GM10266 (cell line): ENCODE measurements at regions not wholly inside any gene's neighbourhood (a gene's known extent, or its start where the extent isn't known, plus 50 kb on each side); places are given as distances from the start of the nearest gene placed in this dataset.

Experiments
- DNase-seq: peaks from one replicate; pipeline ENCODE4 v3.0.0; 2012; ENCODE audit errors: extremely low spot score
- TF ChIP-seq, protein P1 (sequence below): IDR thresholded peaks from 2 replicates; pipeline ENCODE4 v1.5.1; 2012; ENCODE audit warnings: mild to moderate bottlenecking, low read depth; ENCODE audit not compliant: control insufficient read depth, insufficient read depth; ENCODE audit errors: missing control alignments

DNA sequence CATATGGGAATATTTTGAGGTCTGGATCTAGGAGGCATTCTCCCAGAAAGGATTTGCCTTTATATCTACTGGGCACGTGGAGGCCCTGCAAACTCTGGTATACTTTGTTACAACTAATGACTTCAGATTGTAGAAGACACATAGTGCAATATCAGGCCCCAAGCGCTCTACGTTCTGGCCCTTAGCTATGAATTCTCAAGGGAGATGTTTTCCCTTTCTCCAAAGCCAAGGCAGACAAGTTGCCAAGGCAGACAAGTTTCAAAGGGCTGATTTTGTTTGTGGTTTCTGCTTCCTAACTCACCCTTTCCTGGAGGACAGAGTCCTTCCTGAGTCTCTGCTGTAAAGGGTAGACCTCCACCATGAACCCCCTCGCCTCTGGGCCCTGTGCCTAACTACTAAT lies 99.4 kb upstream of the CTTNBP2 start:
- TF ChIP-seq, protein P1, sequence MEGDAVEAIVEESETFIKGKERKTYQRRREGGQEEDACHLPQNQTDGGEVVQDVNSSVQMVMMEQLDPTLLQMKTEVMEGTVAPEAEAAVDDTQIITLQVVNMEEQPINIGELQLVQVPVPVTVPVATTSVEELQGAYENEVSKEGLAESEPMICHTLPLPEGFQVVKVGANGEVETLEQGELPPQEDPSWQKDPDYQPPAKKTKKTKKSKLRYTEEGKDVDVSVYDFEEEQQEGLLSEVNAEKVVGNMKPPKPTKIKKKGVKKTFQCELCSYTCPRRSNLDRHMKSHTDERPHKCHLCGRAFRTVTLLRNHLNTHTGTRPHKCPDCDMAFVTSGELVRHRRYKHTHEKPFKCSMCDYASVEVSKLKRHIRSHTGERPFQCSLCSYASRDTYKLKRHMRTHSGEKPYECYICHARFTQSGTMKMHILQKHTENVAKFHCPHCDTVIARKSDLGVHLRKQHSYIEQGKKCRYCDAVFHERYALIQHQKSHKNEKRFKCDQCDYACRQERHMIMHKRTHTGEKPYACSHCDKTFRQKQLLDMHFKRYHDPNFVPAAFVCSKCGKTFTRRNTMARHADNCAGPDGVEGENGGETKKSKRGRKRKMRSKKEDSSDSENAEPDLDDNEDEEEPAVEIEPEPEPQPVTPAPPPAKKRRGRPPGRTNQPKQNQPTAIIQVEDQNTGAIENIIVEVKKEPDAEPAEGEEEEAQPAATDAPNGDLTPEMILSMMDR, result no peak
- DNase-seq, result no peak

DNA sequence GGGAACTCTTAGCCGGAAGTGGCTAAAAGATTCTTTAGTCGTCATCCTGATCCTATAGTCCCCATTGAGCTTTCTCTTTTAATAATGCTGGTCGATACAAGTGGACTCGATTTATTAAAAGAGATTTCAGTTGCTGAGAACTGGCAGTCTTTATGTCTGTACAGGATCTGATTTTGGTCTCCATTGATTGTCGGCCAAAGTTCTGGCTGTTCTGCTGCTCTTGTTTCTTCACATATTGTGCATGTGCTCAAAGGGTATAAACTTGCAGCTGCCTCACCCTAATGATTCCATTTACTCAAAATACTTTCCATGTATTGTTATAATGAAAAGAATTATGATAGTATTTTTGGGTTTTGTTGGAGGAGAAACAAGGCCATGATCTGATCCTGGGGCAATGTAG lies 100.7 kb upstream of the CTTNBP2 start:
- DNase-seq, result no peak
- TF ChIP-seq, protein P1, result no peak

DNA sequence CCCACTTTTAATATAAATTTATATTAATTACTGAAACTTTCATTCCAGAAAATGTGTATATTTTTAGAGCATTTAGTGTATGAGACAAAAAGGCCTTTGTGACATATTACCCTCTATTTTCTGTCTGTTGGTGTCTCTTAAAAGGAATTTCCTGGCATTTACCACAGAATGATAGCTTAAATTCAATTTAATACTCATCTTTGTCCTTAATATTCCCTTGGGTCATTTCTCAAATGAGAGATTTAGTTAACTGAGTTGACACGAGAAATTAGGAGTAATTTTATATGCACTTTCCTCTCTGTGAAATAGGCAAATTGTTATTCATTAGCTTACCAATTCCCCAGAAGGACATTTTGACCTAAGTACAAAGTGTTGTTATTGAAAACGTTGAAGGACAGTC lies 101.7 kb upstream of the CTTNBP2 start:
- DNase-seq, result no peak
- TF ChIP-seq, protein P1, result no peak

DNA sequence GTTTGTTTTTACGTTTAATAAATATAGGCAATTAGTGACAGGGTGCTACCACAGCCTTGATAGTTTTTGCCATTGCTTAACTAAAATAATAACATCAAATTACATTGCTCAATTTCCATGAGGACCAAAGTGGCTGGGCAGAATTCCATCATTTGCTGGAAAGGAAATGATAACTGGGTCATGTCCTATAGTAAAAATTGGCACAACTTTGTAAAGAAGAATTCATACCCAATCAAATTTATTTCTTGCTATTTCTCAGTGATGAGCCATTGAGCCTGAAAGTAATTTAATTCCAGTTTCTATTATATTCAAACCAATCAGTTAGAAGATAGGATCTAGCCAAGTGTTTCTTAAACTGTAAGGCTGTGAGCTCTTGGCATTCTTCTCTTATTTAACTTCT lies 102.2 kb upstream of the CTTNBP2 start:
- TF ChIP-seq, protein P1, result no peak

DNA sequence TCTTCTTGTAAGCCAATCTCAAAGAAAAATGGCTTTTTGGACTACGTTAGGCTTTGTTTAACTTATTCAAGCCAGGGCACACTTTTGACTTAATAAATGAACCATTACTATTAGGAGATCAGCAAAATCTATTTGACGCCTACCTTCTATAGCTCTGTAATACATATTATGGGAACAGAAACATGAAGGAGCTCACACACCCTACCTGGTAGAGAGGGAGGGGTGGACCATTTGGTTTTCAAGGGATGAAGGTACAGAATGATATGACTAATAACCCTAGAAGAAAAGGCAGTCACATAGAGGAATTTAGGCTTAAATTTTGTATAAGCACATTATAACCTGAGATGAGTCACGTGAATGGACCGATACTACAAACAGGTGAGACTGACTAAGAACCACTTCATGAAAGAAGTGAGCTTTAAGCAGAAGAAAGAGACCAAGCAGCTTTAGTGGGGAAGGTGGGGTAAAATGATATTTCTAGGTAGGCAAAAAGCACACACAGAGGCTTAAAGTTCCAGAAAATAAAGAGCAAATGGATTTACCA lies 106.8 kb upstream of the CTTNBP2 start:
- DNase-seq, result no peak
- TF ChIP-seq, protein P1, result no peak

More for the DNA sequence above, 102.2 kb upstream of the CTTNBP2 start:
- DNase-seq, result no peak

DNA sequence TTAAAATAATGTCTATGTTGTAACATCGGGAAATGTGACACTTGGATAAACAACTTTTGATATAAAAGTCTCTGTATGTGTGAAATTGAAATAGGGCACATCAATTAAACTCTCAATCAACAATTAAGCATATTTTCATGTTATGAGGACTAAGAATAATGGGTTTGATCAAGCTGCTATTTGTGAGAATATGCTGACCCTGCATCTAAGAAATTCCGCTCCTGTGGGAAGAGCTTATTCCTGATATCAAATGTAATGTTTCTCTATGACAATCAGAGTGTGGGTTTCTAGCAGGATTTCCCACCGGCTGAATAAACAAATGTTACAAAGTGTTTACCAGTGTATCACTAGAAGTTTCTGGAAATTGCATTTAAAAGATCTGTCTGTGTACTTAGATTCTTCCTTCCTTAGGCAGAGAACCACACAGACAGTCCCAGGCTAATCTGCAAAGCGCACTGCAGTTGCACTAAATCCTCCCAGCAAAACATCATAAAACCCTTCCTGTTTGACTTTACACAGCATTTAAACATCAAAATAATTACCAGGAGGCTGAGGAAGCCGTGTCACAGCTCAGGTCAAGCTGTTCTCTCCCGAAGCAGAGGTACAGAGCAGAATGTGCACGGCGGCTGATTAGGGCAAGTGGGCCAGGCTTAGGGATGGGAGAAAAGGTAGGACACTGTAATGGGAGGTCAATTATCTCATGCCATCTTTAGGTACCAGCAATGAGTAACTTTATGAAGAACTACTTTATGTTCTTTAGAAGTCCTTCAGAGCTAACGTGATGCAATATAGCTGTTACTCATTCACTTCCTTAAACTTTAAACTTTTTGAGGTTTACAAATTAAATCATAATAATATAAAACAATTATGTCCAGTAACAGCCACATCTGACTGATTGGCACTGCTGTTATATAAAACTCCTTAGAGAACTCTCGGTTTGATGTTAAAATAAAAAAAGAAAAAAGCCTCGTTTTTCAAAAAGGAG lies 109.1 kb upstream of the CTTNBP2 start:
- no peak for DNase-seq
- TF ChIP-seq, protein P1, result no peak
